ENCODE measurements at regions not wholly inside any gene's neighbourhood (a gene's known extent, or its start where the extent isn't known, plus 50 kb on each side); places are given as distances from the start of the nearest gene placed in this dataset.
"Not testable (repeated sequence)": the region's sequence is repeated elsewhere in the genome, so short reads cannot be mapped to it uniquely, and the experiment has no call there.

GRCh38 chr18:68383979-68384378, 330.9 kb downstream of the TMX3 start:
- not testable (repeated sequence) for TF ChIP-seq CTCF (conservative IDR thresholded peaks at IDR 0.05); ZFX (IDR thresholded peaks at IDR 0.05)

Data from C4-2B (cell line).